IPS-18c (cell line): ENCODE measurements at regions not wholly inside any gene's neighbourhood (a gene's known extent, or its start where the extent isn't known, plus 50 kb on each side); places are given as distances from the start of the nearest gene placed in this dataset.
"Not testable (repeated sequence)": the region's sequence is repeated elsewhere in the genome, so short reads cannot be mapped to it uniquely, and the experiment has no call there.

ENCODE experiments used
- H3K4me3 ChIP-seq: 2 replicates; pipeline ENCODE4 v1.7.0; 2013; ENCODE audit warnings: low read depth, mild to moderate bottlenecking, low read length, moderate library complexity; ENCODE audit not compliant: insufficient read depth
- H3K9me3 ChIP-seq: one replicate; pipeline ENCODE4 v1.6.1; 2013; ENCODE audit warnings: mild to moderate bottlenecking, low read length, moderate library complexity; ENCODE audit not compliant: control insufficient read depth, insufficient read depth

DNA sequence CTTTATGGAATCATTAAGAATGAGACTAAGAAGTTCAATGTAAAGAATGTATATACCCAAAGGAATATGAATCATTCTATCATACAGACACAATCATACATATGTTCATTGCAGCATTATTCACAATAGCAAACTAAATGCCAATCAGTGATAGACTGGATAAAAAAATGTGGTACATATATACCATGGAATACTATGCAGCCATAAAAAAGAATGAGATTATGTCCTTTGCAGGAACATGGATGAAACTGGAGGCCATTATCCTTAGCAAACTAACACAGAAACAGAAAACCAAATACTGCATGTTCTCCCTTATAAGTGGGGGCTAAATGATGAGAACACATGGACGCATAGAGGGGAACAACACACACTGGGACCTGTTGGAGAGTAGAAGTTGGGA, 110.2 kb downstream of the GATA3 start:
- H3K9me3 ChIP-seq, H3K4me3 ChIP-seq: not testable (repeated sequence)

DNA sequence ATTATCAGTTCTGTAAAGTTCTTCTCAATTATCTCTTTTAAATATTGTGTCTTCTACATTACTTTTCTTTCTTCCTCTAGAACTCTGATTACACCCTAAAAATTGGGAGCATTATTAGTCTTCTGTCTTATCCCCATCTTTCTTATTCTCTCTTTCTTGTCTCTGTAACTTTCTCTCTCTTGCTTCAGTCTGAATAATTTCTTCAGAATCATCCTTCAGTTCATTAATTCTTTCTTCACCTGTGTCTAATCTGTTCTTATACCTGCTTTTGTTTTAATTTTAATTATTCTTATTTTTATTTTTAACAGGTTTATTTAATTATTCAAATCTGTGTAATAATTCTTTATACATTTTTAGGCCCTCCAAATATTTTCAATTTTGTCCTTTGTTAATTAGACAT, 114.3 kb downstream of the GATA3 start:
- no peaks in the 10 kb centered on the region for H3K9me3 ChIP-seq
- no peak overlapping the region for H3K4me3 ChIP-seq

DNA sequence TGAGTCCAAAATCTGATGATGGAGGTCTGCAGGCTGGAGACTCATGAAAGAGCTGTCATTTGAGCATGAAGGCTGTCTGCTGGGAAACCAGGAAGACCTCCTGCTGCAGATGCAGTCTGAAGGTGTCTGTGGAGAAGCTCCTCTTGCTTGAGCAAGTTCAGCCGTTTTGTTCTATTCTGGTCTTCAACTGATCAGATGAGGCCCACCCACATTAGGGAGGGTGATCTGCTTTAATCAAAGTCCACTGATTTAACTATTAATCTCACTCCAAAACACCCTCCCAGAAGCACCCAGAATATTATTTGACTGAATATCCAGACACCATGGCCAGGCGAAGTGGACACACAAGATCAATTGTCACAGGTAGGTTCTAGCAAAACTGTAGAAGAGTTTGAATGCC, 116.5 kb downstream of the GATA3 start:
- Histone ChIP-seq H3K4me3 (no peak overlapping the region), H3K9me3 (no peaks in the 10 kb centered on the region)

DNA sequence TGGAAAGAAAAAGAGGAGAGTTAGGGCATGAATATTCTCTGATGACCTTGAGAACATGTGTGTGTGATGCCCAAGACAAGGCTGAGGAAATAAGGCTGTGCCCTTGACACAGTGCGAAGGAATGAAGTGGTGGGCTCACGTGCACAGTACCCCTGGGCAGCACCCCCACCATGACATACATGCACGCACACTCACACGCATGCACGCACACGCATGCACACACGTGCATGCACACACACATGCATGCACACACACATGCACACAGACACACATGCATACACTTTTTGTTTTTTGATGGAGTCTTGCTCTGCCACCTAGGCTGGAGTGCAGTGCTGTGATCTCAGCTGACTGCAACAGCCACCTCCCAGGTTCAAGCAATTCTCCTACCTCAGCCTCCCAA, 118.1 kb downstream of the GATA3 start:
- H3K4me3 ChIP-seq, result no peak overlapping the region

DNA sequence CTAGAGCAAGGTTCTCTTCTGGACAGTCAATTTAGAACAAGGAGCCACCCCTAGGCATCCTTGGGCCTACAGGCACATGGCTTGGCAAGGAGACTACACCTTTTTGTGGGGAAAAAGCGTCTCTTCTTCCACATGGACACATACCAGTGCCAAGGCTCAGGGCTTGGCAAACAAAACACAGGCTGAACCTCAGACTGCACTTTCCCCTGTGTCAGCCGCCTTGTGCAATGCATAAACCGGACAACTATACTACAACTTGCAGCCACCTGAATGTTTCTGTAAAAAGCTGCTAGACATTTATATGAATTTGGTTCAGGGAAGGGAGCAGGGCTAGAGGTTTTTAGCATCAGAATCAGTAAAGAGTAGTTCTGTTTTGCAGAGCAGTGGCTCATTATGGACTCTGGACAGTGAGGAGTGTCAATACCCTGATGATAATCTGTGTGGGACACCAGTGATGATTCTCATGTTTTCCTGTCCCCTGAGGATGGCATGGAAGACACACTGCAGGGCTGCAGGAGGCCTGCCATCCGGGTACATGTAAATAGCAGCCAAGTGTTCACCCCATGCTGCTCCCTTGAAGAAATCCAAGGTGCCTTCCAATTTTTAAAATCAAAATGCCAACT, 118.9 kb downstream of the GATA3 start:
- Histone ChIP-seq H3K9me3 (no peaks in the 10 kb centered on the region), H3K4me3 (no peak overlapping the region)

More for the DNA sequence above, 118.1 kb downstream of the GATA3 start:
- no peaks in the 10 kb centered on the region for H3K9me3 ChIP-seq

DNA sequence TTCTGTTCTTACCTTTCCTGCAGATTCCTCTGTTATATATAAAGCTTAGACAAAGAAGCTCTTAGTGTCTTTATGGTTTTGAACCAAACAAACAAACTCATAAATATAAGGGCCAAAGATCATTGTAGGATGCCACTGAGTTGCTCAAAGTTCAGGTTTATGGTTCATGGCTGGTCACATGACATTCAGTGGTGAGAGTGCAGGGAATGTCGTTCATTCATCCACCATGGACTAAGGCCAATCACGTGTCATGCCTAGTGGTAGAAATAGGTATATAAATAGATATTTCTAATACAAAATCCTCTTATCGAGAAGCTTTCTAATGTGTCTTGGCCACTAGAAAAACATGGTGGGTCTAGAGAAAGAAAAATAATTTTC, 119.4 kb downstream of the GATA3 start:
- no peak overlapping the region for H3K4me3 ChIP-seq
- no peaks in the 10 kb centered on the region for H3K9me3 ChIP-seq

DNA sequence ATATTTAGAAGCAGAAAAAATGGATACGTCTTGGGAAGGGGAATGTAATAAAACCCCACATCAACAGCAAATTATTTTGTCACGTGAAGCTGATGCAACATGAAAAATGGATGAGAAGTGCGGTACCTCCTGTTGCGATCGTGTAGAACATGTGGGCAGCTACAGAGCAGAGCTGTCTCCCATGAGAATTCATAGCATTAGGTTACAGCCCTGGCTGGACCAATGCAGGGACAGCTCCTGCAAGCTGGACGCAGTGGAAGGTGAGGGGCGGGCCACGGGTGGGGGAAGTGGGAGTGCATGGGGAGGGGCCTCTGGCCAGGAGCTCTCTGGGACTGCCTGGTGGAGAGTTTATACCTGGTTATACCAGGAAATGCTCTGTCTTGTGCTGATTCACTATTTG, 120.3 kb downstream of the GATA3 start:
- H3K4me3 ChIP-seq, result no peak overlapping the region
- H3K9me3 ChIP-seq, result no peaks in the 10 kb centered on the region

DNA sequence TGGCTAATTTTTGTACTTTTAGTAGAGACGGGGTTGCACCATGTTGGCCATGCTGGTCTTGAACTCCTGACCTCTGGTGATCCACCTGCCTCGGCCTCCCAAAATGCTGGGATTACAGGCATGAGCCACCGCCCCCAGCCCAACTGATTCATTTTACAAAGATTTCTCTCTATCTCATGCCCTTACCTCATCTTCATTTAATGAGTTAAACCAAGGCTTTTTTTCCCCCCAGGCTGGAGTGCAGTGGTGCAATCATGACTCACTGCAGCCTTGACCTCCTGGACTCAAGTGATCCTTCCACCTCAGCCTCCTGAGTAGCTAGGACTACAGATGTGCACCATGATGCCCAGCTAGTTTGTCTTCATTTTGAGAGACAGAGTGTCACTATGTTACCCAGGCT, 123.0 kb downstream of the GATA3 start:
- H3K4me3 ChIP-seq, H3K9me3 ChIP-seq: not testable (repeated sequence)

DNA sequence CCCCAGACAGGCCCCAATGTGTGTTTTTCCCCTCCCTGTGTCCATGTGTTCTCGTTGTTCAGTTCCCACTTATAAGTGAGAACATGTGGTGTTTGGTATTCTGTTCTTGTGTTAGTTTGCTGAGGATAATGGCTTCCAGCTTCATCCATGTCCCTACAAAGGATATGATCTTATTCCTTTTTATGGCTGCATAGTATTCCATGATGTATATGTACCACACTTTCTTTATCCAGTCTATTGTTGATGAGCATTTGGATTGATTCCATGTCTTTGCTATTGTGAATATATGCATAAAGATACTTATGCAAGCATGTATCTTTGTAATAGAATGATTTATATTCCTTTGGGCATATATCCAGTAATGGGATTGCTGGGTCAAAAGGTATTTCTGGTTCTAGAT, 125.3 kb downstream of the GATA3 start:
- not testable (repeated sequence) for H3K9me3 ChIP-seq

DNA sequence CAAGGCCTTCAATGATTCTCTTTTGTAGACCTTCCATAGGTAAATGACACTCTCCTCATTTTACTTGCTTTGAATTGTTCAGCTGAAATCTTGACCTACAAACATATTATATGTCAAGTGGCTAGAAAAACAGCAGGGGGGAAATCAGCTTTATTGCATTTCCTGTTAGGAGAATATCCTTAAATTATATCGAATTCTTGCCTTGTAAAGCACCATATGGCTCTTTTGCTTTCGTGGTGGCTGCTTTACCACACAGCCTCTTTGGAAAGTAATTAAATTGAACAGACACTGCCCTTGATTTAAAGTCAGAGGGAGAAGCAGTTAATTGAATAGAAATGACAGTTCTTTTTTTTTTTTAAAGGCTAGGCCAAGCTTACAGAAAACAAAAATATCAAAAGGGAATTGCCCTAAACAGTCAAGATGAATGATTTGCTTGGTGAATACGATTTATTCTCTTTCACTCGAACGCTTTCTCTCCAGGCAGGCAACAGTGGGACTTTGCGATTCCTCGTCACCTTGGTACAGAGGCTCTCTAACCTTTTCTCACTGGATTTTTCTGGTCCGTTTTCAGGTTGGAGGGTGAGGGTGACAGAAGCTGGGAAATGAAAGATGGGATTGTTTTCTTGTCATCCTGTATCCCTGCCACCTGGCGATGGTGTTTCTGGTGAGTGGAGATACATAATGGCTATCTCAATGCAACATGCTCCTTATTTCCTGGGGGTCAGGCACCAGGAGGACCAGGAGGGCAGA, 126.0 kb downstream of the GATA3 start:
- no peaks in the 10 kb centered on the region for H3K9me3 ChIP-seq
- H3K4me3 ChIP-seq, result no peak overlapping the region

More for the DNA sequence above, 125.3 kb downstream of the GATA3 start:
- not testable (repeated sequence) for H3K4me3 ChIP-seq

DNA sequence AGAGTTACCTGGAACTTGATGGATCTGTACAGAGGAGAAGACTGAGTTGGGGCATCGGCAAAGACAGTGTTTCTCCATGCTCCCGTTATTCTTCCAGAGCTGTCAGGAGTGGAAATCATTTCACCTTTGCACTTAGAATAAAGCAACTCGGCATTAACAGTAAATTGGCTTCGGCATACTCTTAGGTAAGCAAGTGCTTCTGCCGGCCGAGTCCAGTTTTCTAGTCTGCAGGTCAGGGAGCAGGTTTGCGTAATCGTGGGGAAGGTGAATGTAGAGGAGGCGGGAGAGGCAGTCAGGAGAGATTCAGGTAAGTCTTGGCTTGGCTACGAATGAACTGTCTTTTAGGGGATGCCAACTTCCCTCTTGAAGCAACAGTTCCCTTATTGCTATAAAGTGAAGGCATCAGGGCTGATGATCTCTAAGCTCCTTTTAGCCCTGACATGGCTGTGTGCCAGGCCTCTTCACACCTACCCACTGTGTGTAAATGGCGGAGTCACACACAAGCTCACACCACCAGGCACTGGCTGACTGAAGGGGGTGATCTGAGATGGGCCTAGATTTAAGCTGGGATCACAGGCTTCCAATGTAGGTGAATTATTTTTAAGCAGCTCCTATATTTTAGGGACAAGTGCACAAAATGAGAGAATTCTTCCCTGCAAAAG, 127.1 kb downstream of the GATA3 start:
- Histone ChIP-seq H3K4me3 (no peak overlapping the region), H3K9me3 (no peaks in the 10 kb centered on the region)

DNA sequence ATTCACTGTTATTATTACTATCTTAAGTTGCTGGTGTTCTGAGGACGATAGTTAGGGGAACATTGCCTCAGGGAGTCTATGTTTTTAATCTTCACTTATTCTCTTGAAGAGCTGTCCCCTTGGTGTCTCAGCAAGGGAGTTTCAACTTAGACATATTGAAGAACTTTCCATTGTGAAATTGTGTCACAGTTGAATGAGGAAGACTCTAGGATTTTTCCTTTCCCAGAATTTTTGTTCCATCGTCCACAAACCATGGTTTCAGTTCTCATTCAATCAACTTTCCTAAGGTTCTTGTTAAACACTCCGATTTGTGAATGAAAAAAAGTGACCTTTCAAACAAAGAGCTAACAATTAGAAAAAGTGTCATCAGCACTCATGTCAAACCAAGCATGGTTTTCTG, 128.3 kb downstream of the GATA3 start:
- Histone ChIP-seq H3K4me3 (no peak overlapping the region), H3K9me3 (no peaks in the 10 kb centered on the region)

DNA sequence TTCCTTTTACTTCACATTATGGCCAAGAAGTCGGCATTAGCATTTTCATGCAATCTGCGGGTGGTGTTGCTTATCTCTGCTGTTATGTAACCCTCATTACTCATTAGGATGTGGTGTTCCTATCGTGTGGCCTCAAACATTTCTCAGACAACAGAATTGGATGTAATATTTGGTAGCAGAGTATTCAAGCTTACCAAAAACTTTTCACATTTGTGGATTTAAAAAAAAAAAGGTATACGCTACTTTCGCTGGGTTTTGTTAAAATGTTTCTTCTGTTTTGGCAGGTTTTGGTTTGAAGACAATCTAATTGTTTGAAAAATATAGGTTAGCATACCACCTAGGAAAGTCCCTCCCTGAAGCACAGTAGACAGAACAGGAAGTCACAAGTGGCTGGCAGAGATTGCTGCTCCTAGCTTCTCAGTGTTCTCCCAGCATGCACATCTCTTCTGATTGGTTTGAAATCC, 128.8 kb downstream of the GATA3 start:
- Histone ChIP-seq H3K4me3 (no peak overlapping the region), H3K9me3 (no peaks in the 10 kb centered on the region)

DNA sequence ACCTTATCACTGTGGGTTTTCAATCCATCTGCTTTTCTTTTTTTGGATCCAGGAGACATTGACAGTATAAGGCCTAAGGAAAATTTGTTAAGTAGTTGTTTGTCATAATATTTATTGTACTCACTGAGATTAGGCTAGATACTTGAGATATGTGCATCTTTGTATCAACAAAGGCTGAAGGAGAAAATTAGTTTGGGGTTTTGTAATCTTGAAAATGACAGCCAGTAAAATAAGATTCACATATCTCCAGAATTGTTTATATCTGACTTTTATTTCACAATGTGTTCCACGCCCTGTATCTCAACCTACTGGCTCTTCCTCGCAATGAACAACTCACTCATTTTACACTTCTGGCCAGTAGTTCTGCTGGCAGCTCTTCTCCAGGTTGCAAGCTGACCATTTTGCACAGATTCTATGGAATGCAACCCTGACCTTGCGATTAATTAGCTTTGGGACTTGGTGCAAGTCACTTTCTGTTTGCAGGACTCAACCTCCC, 132.7 kb downstream of the GATA3 start:
- no peaks in the 10 kb centered on the region for H3K9me3 ChIP-seq
- H3K4me3 ChIP-seq, result no peak overlapping the region

DNA sequence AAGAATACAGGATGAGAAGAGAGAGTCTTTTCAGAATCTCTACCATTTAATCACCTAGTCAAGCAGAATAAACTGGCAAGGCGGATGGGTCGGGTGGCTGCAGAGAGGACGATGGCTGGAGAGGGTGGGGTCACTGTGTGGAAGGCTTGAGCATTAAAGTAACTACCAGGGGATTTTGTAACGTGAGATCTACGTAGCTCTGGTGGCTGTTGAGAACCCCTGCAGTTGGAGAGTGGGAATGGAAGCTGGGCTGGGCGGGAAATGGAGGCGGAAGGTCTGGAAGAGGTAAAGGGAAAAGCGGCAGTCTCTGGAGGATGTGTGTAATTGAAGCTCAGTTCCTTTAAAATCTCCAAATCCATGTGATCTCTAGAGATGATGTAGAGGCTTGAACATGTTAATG, 135.0 kb downstream of the GATA3 start:
- Histone ChIP-seq H3K9me3 (no peaks in the 10 kb centered on the region), H3K4me3 (no peak overlapping the region)

DNA sequence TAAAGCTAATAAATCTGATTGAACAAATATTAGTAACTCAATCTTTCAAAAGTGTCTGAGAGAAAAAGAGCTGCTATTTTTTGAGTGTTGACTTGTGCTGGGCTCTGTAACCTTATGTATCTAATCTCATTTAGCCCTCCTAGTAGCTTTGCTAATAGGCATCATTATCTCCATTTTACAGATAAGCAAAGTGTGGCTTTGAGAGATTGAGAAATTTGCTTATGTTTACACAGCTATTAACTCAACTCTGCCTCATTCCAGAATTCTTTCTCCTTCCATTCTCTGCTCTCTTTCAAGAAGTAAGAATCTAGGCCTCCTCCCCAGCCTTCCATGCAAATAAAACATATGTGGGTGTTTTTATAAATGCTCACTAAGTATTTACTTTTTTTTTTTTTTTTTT, 137.8 kb downstream of the GATA3 start:
- no peaks in the 10 kb centered on the region for H3K9me3 ChIP-seq
- no peak overlapping the region for H3K4me3 ChIP-seq

DNA sequence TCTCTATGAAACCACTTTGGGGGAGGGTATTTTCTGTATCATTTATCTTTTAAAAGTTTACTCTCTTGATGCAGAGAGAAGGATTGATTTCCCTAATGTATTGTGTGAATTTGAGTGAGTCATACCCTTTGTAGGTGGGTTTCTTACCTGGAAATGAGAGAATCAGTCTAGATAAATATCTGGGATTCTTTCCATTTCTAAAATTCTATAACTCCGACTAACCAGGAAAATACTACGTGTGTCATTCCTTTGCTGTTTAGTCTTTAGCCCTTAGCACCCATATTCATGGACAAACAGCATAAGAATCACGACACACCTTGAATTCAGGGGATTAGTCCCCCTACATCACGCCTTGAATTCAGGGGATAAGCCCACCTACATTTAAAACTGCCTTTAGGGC, 139.1 kb downstream of the GATA3 start:
- Histone ChIP-seq H3K4me3 (no peak overlapping the region), H3K9me3 (no peaks in the 10 kb centered on the region)

DNA sequence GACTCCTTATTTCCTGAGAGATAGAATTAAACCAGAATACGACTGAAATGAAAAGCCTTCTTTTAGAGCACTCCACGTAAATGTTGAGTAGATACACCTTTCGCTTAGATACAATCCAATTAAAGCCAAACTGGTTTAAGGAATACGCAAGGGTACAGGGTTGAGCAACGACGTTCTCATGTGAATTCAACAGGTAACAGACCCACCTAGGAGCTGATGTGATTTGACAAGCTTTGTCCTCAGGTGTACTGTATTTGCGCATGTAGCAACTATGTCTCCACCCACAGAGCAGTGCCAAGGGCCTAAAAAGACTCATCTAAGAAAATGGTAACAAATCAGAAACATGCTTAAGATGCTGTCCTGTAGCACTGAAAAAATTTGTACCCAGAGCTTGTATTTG, 139.6 kb downstream of the GATA3 start:
- no peak overlapping the region for H3K4me3 ChIP-seq
- H3K9me3 ChIP-seq, result no peaks in the 10 kb centered on the region
